HG02943 (cell line): ENCODE measurements at regions not wholly inside any gene's neighbourhood (a gene's known extent, or its start where the extent isn't known, plus 50 kb on each side); places are given as distances from the start of the nearest gene placed in this dataset.
"Not testable (repeated sequence)": the region's sequence is repeated elsewhere in the genome, so short reads cannot be mapped to it uniquely, and the experiment has no call there.

Experiments used
- ATAC-seq: cut with Tn5 transposase; IDR thresholded peaks from one replicate; pipeline ENCODE4 v1.9.1; 2021; ENCODE audit warnings: mild to moderate bottlenecking, low read depth, moderate library complexity; ENCODE audit not compliant: unreplicated experiment

DNA sequence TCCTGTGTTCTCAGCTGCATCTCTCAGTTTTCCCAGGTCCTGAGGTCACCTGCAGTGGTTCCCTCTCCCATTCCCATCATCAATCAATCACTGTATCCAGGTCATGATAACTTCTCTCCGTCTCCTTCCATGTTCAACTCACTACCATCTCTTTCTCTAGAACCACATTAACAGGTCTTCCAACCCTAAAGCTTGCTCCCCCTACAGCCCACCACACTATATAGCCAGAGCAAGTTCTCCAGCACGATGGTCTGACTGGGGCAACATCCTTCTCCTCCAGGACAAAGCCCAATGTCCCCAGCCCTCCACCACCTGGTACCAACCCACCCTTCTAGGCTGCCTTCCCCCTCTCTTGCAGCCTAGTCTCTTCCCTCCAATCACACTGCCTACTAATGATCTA is 241.6 kb downstream of the CDK5RAP2 start:
- ATAC-seq, result no peak

DNA sequence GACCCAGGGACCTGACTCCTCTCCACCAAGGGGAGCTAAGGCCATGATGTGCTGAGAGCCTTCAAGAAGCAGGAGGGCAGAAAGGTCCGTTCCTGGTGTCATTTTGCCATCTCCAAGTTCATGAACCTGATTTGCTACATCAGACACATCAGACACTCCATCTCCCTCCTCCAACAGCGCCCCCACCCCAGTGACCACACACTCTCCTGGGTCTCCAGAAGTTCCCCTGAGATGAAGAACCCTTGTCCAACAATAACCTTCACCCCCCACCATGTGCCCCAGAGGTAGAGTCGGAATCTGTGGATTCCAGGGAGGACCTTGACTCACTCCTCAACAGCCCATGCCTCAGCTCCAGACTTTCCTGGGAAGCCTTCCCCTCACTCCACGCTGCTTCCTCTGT is 242.8 kb downstream of the CDK5RAP2 start:
- no peak for ATAC-seq

DNA sequence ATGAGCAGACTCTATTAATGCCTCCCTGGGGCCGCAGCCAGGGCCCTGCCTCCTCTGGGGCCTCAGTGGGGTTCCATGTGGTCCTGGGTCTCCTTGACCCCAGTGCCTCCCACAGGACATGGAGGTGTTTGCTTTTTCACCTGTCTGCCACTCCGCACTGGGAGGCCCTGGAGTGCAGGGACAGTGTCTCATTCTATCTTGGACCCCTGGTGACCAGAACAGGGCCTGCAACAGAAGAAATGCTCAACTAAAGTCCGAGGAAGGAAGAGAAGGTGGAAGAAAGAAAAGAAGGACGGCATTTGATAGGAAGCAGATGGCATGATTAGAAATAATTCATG is 243.2 kb downstream of the CDK5RAP2 start:
- ATAC-seq, result no peak

DNA sequence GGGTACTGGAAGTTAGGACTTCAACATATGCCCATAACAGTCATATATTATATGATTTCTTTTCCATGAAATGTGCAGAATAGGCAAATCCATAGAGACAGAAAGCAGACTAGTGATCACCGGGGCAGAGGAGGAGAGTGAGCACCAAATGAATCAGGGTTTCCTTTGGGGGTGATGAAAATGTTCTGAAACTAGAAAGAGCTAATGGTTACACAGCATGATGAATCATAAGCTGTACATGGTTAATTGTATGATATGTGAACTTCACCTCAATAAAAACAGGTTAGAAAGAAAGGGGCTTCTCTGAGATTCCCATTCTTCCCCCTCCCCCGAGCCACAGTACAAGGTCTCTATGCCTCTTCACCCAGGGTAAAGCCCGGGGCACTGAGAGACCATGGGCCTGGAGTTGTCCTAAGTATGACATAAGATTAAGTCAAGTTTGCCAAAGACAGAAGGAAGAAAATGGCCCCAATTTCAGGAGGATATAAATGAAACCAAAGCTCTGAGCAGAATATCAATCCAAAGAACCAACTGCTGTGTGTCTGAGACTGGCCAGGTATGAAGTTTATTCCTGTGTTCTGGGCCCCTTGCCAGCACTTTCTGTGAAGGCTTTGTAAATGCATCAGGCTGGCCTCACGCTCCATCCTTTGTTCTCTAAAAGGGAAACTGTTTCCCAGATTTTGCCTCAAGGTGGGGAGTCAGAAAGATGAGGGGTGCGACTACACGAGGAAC is 243.8 kb downstream of the CDK5RAP2 start:
- ATAC-seq, result no peak

DNA sequence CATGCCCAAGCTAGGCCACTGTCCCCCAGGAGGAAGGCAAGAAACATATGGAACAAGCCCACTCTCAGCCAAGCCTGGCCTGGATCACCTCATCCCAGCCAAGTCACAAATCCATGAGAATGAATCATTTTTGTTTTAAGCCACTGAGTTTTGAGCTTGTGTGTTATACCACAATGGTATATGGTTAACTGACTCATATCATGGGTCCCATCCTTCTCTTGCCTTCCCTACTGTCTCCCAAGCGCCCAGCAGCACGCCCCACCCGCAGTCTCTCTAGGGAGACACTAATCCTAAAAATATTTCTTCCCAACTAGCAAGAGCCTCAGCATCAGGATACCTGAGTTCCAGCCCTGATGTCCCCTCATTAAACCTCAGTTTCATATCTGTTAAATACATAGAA is 248.1 kb downstream of the CDK5RAP2 start:
- ATAC-seq, result no peak

DNA sequence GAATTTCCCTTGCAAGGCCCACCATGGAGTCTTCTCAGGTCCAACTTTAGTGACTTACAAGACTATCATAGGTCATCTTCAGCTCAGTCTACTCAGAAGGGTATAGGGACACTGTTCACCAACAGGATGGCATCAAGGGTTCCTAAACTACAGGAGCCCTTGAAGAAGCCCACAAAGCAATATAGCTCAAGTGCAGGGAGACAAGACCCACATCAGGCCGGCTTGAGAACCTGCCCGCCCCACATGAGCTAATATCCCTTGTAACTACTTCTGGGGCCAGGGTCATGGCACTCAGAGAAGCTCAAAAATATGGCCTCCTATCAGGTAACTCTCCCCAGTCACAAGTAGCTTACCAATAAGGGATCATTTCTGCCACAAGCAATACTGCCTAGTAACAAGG is 249.9 kb downstream of the CDK5RAP2 start:
- ATAC-seq, result no peak

DNA sequence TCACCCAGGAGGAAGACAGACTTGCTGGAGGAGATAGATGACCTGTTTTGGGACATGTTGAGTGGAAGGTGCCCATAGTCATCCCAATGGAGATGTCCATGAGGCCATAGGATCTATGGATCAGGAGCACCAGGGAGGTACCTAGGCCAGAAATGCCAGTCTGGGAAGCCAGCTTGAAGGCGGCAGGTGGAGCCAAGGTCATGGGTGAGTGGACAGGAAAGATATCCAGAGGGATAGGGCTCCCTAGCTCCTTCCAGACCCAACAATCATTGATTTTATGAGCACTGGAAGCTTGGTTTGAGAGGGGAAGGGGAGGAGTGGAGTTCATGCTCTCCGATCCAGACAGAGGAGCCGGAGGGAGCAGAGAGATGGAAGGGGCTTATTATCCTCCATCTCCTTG is 252.6 kb downstream of the CDK5RAP2 start:
- no peak for ATAC-seq

DNA sequence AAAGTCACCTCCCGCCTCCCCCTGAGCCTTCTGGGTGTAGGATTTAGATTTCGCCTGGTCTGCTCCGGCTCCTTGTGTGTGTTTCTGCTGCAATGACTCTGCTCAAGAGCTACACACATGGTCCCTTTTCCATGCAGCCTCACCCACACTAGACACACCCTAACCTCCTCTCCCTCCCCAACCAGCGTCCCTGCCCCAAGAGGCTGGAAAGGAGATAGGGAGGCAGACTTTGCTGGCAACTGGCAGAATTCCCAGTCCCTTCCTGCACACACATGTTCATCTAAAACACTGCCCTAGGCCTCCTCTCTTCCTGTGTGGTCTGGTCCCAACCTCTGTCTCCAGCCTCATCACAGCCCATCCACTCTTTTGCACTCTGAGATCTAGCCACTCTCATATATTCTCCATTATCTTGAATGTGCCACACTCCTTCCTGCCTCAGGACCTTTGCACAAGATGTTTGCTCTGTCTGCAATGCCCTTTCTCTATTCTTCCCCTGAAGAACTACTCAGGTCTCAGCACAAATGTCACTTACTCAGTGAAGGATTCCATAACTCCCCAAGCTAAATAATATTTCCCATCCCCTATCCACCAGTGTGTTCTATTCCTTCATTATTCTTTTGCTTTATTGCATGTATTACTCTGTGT is 253.8 kb downstream of the CDK5RAP2 start:
- ATAC-seq, result no peak

DNA sequence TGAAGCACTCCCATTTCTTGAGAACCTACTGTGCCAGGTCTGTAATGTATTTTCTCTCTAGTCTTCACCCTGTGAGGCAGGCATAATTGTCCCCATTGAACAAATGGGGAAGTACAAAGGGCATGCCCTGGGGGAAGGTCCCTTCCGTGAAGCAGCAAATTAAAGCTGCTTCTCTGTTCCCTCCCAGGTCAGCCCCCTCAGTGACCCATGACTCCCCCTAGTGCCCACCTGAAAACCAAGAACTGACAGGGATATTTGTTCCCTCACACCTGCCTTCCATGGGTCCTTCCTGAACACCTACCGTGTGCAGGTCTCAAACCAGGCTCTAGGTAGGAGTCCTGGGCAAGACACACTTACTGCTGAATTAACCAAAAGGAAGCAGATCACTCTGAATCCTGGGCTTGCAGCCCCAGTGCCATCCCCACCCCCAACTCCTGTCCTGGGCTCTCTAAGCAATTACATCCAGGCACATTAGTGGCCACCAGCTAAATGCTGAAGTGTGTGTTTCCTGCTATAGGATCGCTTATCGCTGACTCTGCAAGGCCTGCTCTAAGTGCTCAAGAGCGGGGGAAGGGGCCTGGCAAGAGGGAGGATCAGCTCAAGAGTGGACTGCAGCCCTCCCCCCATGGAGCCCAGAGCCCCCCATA is 254.8 kb downstream of the CDK5RAP2 start:
- no peak for ATAC-seq

DNA sequence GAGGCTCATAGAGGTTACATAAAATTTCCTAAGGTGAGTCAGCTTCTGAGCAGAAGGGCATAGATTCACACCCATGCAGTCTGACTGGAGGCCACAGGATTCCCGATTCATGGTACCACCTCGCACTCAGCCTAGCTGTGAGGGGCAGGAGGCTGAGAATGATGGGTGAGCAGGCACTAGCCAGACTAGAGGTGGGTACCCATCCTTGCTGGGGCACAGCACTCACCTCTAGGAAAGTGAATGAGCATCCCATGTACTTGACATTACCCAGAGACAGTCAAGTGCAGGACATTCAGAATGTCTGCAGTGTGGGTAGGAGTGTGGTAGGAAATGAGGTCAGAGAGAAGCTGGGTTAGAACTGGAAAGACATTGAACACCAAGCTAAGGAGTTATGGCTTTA is 255.5 kb downstream of the CDK5RAP2 start:
- no peak for ATAC-seq

DNA sequence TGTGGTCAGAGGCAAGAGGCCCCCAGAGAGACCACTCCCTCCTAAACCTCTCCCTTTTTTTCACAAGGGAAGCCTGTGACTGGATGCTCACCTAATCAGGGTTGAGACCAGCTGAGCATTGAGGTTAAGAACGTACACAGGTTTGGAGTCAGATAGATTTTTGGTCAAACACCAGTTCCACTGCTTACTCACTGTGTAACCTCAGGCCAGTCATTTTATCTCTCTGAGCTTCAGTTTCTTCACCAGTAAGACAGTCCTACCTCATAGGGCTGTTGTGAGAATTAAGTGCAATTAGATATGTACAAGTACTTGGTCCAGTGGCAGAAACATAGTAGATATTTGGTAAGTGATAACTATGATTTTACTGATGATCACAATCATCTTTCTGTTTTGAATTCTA is 256.8 kb downstream of the CDK5RAP2 start:
- ATAC-seq, result no peak

DNA sequence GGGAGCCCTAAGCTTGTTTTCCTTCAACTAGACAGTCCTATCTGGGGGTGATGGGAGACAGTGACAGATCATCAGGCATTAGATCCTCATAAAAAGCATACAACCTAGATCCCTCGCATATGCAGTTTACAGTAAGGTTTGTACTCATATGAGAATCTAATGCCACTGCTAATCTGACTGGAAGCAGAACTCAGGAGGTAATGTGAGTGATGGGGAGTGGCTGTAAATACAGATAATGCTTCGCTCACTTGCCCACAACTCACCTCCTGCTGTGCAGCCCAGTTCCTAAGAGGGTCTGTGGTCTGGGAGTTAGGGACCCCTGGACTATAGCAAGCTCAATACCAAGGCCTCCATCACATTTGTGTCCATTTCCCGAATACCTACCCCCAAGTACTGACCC is 260.5 kb downstream of the CDK5RAP2 start:
- ATAC-seq, result no peak

DNA sequence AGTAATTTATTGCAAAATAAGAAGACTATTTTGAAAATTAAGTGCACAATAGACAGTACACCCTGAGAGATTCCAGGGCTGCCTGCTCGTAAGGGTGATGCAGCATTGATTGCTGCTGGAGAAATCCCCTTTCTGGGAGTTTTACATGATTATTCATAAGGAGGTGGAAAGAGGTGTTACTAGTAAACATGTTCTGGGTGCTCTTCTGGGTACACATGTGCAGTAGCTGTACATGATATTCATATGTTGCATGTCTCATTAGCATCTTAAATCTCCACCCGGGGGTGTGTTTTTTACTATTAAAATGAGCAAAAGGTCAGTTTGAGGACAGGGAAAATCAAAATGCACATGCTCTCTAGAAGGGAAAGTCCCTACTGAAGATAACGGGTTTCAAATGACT is 264.8 kb downstream of the CDK5RAP2 start:
- no peak for ATAC-seq

DNA sequence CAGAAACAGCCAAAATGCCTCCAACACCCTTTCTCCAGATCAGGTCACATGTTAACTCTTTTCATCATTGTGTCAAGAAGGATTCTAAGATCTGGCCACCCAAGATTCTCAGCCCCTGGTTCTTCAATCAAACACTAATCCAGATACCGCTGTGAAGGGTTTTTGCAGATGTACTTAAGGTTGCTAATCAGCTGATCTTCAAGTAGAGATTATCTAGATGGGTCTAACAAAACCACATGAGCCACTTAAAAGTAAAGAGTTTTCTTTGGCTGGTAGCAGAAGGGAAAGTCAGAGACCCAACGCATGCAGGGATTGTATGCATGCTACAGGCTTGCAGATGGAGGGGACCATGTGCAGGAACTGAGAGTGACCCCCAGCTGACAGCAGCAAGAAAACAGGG is 267.9 kb downstream of the CDK5RAP2 start:
- ATAC-seq, result no peak

DNA sequence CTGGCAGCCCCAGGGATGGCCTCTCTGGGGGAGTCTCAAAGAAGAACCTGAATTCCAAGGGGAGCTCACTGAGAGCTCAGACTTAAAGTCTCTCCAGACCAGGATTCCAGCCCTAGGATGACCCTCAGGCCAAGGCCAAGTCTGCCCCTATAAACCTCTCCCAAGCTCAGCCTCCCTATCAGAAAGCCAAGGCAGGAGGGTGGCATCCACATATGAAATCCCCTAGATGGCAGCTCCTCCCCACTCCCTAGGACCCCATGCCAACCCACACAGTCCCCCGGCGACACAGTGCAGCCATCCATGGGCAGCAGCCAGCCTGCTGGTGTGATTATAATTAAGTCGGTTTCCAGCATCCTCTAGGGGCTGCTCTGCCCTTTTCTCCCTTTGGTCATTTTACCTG is 269.9 kb downstream of the CDK5RAP2 start:
- ATAC-seq, result no peak

DNA sequence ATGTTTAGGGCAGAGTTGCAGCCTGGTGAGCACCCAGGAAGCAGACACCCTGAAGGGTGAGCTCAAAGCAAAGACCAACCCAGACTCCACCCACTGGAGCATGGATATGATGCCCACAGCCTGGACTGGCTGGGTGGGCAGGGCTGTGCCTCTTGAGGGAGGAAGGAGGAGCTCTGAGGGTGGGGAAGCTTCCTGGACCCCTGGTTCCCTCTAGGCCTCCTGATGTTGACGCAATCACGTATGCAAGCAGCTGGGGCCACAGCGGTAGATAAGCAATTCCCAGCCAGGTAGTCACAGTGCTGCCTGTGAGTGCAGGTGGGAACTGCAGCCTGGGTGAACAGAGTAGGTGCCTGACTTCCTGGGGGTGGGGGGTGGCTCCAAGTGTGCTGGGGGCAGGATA is 271.5 kb downstream of the CDK5RAP2 start:
- ATAC-seq, result no peak

DNA sequence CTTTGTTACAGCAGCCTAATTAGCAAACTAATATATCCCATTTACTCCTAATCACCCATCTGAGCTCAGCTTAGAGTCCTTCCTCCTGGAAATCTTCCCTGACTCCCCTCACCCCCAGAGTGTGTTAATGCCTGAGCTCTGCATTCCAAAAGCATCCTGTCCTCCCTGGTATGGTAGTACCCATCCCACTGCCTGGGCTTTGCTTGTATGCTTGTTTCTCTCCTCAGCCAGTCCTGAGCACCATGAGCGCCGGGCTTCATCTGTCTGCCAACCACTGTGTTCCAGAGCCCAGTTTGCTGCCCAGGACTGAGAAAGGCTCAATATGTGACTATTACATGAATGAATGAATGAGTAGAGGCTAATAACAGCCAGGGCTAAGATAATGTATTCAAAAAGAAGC is 272.4 kb downstream of the CDK5RAP2 start:
- ATAC-seq, result no peak

DNA sequence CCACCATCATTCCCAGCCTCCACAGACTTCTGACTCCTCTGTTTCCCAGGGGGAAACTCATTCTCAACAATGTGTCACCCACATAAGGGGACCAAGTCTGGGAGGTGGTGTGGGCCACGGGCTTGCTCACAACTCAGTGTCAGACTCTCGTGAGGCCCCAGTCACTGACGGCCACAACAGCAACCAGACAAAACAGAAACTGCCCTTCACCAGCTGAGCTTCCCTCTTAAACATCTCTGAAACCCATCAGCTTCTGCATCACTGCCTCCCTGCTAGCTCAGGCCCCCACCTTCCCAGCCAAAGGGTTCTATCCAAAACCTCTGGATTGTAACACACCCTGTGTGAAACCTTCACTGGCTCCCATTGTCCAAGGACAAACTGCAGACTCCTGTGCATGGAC is 273.4 kb downstream of the CDK5RAP2 start:
- no peak for ATAC-seq

DNA sequence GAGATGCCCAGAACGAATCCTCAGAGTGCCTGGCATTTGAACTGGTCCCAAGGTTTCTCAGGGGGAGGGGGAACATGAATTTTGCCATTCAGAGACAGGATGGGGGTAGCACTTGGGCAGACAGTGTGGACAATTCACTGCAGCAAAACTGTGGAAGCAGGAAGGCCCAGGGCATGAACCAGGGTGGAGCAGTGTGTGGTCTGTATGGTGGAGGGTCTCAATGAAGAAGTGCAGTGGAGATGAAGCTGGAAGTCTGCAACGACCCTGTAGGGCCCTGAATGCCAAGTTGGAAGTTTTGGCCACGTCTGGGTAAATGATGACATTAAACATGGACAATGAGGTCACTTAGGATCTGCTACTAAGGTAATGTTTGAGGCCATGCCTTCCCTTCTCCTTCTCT is 273.9 kb downstream of the CDK5RAP2 start:
- no peak for ATAC-seq

DNA sequence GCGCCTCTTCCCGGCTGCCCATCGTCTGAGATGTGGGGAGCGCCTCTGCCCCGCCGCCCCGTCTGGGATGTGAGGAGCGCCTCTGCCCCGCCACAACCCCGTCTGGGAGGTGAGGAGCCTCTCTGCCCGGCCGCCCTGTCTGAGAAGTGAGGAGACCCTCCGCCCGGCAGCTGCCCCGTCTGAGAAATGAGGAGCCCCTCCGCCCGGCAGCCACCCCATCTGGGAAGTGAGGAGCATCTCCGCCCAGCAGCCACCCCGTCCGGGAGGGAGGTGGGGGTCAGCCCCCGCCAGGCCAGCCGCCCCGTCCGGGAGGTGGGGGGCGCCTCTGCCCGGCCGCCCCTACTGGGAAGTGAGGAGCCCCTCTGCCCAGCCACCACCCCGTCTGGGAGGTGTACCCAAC is 275.1 kb downstream of the CDK5RAP2 start:
- not testable (repeated sequence) for ATAC-seq

DNA sequence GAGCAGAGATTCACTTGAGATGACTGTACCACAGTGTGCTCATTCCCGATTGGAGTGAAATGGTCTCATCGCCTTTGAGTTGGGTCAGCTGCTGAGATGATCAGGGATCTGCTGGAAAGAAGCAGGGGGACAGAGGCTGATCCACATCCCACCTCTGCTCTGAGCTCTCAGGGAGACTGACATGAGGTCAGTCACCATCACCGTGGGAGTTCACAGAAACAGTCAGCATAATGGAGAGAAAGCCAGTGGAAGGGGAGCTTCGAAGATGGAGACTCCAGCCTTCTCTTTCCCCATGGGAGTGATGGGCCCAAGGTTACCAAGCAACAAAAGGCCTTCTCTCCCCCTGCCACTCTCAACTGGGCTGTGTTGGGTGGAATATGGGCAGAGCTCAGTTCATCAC is 276.4 kb downstream of the CDK5RAP2 start:
- ATAC-seq, result no peak

DNA sequence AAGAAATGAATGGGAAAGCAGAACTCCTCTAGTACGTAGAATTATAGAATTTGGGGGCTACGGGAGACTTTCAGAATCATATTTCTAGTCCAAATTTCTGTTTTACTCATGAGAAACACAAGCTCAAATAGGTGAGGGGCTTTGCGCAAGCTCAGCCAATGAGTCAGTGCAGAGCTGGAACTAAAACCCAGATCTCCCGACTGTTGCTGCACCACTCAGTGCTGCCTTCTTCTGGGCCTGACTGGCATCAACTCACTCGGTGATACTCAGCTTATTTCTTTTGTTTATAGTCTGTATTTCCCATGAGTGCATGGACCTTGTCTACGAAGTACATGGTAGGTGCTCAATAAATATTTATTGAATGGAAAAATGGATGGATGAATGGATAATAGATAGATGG is 280.2 kb downstream of the CDK5RAP2 start:
- no peak for ATAC-seq
